GM19351 (cell line): ENCODE measurements at regions not wholly inside any gene's neighbourhood (a gene's known extent, or its start where the extent isn't known, plus 50 kb on each side); places are given as distances from the start of the nearest gene placed in this dataset.
"Not testable (repeated sequence)": the region's sequence is repeated elsewhere in the genome, so short reads cannot be mapped to it uniquely, and the experiment has no call there.

Experiments
- ATAC-seq: cut with Tn5 transposase; IDR thresholded peaks from one replicate; pipeline ENCODE4 v1.9.1; 2021; ENCODE audit warnings: mild to moderate bottlenecking, moderate library complexity; ENCODE audit not compliant: unreplicated experiment

DNA sequence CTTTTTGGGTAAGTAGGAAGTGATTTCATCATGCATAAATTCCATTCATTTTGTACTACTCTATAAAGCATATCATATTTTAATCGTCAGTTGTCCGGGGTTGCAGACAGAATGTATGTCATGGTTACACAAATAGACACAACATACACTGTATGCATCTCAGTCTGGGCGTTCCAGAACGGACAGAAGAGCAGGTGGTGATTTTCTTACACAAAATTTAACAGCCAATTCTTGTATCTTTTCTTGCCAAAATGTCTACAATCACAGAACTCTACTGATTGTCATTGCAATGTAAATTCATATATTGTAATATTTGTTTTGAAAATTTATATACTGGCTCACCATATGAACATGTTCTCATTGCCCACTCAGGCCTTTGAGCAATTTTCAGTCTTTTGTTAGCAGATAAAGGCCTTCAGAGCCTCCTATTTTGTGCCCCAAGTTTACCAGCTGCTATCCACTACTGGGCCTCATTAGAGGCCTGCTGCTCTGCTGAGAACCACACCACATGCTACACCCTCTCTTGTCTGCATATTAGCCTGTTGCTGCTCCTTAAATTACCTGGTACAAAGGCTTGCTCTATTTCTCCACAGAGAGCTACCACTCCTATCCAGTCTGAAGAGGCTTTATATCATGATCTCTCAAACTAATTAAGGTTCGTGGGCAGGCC is 61.5 kb downstream of the PRDM13 start:
- no peak for ATAC-seq

DNA sequence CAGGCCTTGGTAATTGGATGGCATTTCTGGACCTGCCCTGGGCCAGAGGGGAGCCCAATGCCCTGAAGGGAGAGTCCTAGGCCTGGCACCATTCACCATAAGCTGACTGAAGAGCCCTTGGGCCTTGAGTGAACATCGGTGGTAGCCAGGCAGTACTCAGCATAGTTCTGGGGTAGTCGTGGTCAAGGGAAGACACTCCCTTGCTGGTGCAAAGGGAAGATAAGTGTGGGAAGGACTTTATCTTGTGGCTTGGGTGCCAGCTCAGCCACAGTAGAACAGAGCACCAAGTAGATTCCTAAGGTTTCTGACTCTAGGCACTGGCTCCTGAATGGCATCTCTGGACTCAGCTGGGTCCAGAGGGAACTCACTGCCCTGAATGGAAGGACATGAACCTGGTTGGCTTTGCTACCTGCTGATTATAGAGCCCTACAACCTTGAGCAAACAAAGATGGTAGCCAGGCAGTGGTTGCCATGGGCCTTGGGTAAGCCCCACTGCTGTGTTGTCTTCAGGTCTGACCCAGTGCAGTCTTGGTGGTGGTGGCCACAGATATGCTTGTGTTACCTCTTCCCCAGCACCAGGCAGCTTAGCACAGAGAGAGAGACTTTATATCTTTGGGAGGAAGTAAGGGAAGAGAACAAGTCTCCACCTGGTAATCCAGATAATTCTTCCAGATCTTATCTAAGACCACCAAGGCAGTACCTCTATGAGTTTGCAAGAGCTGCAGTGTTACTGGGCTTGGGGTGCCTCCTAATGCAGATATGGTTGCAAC is 83.5 kb downstream of the PRDM13 start:
- no peak for ATAC-seq

DNA sequence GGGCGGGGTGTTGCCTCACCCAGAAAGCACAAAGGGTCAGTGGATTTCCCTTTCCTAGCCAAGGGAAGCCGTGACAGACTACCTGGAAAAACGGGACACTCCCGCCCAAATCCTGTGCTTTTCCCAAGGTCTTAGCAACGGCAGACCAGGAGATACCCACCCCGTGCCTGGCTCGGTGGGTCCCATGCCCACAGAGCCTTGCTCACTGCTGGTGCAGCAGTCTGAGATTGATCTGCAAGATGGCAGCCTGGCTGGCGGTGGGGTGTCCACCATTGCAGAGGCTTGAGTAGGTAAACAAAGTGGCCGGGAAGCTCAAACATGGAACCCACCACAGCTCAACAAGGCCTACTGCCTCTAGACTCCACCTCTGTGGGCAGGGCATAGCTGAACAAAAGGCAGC is 95.7 kb downstream of the PRDM13 start:
- not testable (repeated sequence) for ATAC-seq

DNA sequence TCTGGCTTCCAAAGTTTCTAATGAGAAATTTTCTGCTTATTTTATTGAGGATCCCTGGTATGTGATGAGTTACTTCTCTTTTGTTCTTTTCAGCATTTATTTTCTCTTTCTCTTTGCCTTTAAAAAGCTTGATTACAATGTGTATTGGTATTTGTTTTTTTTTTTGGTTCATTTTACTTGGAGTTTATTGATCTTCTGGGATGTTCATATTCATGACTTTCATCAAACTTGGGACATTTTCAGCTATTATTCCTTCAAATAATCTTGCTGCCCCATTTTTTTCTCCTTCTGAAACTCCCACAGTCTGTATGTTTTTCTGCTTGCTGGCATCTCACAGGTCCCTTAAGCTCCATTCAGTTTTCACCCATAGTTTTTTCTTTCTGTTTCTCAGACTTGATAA is 102.4 kb downstream of the PRDM13 start:
- ATAC-seq = no peak

DNA sequence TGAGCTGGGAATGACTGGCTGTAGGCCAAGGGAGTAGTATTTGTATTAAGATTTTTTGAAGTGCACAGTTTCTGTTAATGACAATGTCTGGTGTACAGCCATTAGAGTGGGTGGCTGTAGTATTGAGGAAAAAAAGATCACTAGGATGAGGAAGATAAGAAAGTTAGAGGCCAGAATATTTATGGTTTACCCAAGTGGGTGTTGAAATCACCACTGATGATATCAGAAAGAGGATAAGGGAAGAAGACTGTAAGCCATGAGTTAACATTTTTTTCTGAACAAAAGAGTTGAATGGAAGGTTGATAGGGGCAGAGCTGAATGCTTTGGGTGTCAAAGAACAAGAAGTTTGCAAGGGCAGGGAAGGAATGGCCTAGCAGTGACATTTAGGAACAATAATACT is 104.7 kb downstream of the PRDM13 start:
- no peak for ATAC-seq

DNA sequence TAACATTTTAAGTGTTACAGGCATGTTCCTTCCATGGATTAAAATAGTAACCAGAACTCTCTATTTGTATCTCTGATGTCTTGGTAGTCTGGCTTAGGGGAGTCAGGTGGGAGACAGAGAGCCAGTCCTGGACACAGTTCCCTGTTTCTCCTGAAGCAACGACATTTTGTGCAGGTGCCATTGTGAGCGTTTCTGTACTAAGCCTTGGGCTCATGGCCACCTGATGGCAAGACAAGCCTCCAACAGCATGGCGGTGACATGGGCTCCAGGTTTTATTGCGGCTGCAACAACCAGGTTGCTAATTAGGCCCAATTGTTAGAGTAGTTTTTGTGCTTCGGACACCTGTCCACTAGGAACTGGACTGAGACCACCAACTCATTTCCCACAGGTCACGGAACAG is 105.3 kb downstream of the PRDM13 start:
- ATAC-seq = no peak

DNA sequence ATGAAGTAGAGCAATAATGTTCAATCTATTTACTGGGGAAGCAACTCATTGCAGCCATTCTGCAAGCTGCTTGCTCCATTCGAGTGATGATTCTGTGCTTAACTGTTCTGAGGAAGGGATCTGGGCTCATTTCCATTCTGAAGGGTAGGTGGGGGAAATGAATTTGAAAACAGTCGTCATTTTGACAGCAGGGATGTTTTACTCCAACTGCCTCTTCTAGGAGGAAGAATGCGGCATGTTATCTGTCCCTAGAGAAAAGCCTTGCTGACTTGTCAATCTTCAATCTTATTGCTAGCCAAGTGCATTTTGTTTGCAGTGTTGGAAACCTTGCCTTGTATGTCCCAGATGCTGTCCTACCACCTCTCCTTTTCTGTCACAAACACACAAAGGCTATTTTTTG is 105.9 kb downstream of the PRDM13 start:
- ATAC-seq = no peak

DNA sequence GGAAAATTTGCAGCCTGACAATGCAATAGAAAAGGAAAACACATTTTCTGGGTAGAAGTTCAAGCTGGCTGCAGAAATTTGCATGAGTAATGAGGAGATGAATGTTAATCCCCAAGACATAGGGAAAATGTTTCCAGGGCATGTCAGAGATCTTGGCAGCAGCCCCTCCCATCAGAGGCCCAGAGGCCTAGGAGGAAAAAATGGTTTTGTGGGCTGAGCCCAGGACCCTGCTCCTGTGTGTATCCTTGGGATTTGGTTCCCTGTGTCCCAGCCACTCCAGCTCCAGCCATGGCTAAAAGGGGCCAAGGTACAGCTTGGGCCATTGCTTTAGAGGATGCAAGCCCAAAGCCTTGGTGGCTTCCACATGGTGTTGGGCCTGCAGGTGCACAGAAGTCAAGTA is 115.4 kb downstream of the PRDM13 start:
- ATAC-seq = not testable (repeated sequence)

DNA sequence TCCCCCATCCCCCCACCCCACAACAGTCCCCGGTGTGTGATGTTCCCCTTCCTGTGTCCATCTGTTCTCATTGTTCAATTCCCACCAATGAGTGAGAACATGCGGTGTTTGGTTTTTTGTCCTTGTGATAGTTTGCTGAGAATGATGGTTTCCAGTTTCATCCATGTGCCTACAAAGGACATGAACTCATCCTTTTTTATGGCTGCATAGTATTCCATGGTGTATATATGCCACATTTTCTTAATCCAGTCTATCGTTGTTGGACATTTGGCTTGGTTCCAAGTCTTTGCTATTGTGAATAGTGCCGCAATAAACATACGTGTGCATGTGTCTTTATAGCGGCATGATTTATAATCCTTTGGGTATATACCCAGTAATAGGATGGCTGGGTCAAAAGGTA is 123.6 kb downstream of the PRDM13 start:
- not testable (repeated sequence) for ATAC-seq

DNA sequence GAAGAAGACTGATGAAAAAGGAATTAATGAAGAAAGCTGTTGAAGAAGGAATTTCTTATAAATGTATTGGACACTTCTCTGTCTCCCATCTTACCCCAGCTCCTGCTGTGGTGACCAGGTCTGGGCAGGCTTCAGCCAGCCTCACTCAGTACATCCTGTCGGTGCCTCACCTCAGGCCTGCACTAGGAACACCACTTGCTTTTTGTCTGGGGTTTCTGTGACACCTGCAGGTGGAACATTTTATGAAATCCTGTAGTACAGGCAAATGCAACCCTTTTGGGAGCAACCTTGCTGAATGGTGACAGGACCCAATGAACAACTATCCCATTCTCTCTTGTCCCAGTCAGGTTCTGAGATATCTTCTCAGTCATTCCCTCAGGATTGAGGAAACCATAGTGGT is 129.7 kb downstream of the PRDM13 start:
- ATAC-seq = no peak

DNA sequence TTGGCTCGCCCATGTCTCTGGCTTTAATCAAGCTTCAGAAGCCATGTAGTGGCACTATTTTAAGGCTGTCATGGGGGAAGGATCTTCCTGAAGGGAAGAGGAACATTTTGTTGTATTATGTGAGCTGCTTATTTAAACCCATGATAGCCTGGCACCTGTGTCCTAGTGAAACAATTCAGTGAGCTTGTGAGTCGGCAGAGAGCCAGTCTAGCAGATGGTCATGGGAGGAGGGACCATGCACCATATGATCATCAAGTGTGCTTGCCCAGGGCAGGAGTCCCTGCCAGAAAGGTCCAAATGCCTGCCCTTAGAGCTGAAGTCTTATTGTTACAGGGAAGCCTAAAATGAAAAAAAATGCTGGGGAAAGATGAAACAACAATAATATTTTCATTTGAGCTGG is 132.9 kb downstream of the PRDM13 start:
- ATAC-seq = no peak

DNA sequence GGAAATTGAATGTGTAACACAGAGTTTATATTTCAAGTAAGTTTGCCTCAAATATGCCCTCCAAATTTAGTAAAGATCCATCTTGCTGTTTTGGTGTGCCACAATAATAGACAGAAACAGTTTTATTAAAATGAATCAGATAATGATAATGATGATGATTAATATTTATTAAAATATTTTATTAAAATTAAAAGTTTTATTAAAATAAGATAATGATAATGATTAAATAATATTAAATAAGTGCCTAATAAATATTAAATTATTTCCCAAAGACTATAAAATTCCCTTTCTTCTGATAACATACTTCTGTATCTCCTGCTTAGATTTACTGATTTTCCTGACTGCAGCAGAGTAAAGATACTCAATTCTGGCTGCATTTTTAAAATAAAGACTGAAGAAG is 134.5 kb downstream of the PRDM13 start:
- no peak for ATAC-seq

DNA sequence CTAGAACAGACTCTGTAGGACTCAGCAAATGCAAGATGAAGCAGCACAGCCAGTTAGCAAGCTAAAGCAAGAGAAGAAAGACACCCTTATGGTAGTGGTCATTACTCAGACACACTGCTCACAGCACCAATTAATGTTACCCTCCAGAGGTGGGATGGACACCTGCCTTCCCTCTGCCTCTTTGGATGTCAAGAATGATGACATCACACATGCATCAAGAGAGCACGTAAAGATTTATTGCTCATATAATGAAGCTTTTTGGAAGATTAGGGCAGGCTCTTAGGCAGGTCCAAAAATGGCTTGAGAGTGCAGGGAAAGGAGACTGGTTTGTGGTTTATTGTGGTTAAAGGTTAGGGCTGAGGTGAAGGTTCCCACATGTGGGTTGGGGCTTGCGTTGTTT is 137.0 kb downstream of the PRDM13 start:
- ATAC-seq = no peak

DNA sequence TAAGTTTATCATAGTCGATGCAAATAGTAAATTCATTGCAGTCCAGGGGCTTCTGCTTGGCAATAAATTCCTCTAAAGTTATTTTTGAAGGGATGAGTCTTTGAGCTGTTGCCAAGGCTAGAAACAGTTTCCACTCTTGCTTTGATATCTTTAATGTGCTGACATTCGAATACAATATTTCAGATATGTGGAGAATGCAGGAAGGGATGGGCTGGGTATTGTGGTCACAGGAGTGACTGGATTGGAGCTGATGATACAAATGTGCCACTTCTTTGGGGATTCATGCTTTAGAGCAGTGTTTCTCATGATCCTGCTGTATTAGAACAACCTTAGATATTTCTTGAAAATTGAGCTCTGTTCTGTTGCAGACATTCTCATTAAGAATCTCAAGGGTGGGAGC is 139.0 kb downstream of the PRDM13 start:
- no peak for ATAC-seq

DNA sequence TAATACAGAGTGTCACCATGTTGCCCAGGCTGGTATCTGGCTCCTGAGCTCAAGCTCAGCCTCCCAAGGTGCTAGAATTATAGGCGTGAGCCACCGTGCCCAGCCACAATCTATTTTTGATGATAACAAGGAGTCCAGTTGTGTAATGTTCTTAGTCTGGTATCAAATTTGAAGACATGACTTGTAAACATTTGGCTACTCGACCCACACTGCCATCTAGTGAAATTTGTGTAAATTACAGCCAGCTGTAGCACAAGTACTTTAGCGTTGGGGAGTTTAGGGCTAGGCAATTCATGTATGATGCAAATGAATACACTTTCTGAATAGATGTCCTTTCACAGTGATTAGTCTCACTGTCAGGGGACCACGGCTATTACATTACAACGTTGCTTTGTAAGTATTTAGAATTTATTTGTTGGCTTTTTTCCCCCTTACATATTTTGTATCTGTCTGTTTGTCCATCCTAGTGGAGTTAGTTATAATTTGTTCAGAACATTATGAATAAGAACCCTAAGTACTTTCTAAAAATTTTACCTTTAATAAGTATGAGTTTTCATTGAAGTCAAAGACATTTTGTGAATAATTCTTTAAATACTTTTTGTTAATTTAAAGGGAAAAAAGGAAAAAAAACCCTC is 139.7 kb downstream of the PRDM13 start:
- peak; percentile 94 for ATAC-seq

DNA sequence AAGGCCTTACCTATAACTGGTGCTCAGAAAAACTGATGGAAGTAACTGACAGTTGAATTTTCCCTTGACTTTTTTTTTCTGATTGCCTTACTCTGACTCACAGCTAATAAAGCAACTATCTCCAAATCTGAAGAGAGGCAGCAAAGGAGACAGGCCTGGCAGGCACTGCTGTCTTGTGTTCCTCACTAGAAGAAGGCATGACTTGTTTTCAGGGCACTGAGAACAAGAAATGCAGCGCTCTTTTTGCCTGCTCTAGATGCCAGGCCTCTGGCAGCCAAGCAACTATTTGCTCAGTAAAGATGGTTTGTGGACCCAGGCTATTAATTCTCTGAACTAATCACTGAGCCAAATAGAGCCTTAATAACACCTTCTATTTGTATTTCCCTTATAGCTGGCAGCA is 155.1 kb downstream of the PRDM13 start:
- no peak for ATAC-seq

DNA sequence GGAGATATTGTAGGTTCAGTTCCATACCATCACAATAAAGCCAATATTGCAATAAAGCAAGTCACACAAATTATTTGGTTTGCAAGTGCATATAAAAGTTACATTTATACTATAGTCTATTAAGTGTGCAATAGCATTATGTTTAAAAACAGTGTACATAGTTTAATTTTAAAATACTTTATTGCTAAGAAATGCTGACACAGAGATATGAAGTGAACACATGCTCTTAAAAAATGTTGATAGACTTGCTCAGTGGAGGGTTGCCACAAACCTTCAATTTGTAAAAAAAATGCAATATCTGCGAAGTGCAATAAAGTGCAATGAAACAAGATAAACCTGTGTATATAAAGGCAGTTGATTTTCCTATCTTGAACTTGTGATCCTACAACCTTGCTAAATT is 161.5 kb downstream of the PRDM13 start:
- ATAC-seq = no peak

DNA sequence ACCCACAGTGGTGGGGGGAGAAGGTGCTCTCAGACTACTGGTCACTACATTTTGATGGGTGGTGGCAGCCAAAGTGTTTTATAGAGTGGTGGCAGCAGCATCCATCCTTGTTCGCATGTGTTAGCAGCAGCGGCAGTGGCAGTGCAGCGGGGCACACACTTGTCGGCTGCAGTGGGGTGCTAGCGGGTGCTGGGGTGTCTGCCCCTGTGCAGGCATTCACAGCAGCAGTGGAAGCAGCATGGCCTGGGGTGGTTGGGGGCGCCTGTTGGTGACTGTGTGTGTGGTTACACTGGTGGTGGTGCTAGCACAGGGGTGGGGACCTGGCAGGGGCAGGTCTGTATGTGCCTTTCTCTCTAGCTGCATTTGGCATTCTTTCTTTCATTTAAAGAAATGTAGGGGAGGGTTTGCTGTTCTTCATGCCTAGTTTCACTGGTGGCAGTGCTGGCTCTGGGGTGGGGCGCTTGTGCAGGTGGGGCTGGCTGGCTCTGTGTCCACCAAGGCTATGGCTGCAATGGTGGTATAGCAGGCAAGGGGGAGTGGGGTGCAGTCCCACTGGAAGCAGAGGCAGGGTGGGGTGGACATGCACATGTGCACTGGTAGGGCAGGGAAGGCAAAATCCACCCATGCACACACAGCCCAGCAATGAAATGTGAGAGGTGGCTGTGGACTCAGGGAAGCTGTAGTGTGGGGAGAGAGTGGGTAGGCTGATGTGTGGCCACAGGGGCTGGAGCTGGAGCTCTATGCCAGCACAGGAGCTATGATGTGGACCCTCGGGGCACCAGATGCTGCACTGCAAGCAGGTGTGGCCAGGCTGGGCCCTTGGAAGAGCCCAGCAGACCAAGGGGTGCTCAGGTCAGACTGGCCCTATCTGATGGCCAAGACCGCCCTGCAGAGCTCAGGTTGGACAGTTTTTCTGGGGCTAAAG is 173.3 kb downstream of the PRDM13 start:
- ATAC-seq = no peak

DNA sequence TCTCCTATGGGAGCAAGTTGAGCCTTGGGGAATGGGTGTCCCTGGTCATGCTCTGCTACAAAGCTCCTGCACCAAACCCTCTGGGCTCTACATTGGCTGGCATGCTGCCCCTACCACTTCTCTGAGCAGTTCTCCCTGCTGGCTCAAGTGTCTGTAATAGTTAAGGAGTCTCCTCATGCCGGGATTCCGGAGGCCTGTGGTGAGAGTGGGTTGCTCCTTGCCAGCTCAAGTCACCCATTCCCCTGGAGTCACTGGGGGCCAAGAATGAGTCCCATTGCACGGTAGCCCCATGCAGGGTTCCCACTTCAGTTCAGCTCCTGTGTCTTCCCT is 173.9 kb downstream of the PRDM13 start:
- no peak for ATAC-seq

DNA sequence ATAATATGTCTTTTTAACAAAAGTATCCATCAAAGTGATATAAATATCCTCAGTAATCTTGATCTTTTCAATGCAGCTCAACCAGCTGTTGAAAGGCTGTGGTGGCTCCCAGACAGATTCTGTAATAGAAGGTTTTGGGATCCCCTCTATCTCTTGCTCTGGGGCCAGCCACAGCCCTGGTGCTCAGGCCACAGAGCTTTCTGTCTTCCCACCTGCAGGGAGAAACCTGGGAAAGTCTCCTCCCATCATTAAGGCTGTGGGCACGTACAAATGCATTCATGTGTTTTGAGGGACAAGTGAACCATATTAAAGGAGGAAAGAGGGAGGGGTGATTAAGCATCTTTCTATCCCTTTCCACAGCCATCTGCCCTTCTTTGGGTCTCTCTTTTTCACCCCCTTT is 183.1 kb downstream of the PRDM13 start:
- peak; percentile 50 for ATAC-seq

DNA sequence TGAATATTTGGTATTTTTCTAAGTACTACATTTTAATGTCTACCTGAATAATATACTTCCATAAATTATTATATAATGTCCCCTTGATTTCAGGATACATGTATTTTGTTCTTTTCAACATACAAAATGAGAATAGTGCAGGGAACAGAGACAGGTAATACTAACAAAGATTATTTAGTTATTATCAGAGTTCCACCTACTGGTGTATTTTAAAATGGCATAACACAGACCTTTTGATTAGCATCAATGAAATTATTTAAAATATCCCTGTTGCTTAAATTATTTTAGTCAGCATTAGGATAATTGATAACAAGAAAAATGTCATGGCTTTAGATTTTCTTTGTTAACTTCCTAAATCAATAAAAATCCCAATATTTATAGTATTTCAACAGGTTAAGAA is 184.0 kb downstream of the PRDM13 start:
- no peak for ATAC-seq
